Stimulated activated CD4-positive, alpha-beta T cell treated with anti-CD3 and anti-CD28 coated beads, Interleukin-1b, Interleukin-23, amount 100 ng/mL, for 24 hours (primary cell): ENCODE measurements at regions not wholly inside any gene's neighbourhood (a gene's known extent, or its start where the extent isn't known, plus 50 kb on each side); places are given as distances from the start of the nearest gene placed in this dataset.

Source experiments
- DNase-seq, 4 experiments: peaks; one replicate each; pipeline ENCODE4 v3.0.0-alpha.2; 2020; ENCODE audit warnings: low read depth in 4 of 4, low spot score in 1 of 4

- no peak for DNase-seq
Measured at GRCh38 chr10:3016016-3016415, 51.3 kb upstream of the PFKP start.

GRCh38 chr10:3014968-3015367 lies 52.4 kb upstream of the PFKP start:
- DNase-seq = no peak

DNA sequence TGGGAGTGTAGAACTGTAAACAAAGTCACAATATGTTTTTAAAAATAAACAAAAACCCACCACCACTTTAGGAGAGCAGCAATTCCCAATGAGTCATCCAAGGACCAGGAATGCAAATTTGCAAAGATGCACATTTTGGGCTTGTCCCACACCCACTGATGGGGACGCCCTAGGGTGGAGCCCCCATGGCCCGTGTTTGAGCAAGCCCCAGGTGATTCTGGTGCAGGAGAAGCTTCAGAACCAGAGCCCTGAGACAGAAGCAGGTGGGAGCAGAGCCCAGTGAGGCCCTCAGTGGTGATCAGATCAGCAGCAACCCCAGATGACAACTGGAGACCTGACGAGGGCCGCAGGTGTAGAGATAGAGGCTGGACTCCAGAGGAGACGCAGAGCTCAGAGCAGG lies 55.1 kb upstream of the PFKP start:
- DNase-seq = no peak

GRCh38 chr10:3010816-3011460 lies 56.4 kb upstream of the PFKP start:
- DNase-seq = no peak

- DNase-seq = no peak
Measured at GRCh38 chr10:3010334-3010733, 57.0 kb upstream of the PFKP start.

DNA sequence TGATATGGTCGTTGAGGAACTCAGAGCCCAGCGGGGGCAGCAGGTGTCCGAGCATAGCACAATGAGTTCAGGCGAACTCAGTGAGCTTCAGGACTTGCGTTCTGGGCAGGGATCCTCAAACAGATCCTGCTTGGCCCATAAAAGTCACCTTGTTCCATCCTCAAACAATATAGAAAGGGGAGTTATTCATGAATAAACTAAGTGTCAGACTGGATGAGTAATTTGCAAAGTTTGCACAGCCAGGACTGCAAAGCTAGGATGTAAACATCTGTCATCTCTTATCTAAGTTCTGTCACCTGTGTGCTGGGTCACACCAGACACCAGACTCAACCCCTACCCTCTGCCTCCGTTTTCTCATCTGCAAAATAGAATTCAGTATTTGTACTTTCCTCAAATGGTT lies 58.0 kb upstream of the PFKP start:
- DNase-seq = no peak

- no peak for DNase-seq
Measured at GRCh38 chr10:3008518-3009195, 58.7 kb upstream of the PFKP start.

DNA sequence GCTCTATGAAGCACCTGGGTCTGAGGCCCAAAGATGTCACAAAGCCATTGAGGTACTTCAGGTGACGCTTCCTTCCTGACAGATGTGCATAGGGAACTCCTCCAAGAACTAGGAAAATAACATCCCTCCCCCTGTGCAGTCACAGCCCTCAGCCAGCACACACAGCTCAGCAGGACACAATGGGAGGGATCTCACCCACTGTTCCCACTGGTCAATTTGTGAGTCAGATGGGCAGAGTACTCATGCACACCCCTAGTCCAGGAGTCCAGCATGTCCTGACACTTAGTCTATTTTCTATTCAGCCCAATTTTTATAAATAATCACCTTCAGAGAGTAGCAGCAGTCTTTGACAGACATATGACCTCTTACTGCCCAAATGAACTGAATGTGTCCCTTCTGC lies 60.7 kb upstream of the PFKP start:
- no peak for DNase-seq

GRCh38 chr10:3006093-3006492 lies 61.3 kb upstream of the PFKP start:
- no peak for DNase-seq

DNA sequence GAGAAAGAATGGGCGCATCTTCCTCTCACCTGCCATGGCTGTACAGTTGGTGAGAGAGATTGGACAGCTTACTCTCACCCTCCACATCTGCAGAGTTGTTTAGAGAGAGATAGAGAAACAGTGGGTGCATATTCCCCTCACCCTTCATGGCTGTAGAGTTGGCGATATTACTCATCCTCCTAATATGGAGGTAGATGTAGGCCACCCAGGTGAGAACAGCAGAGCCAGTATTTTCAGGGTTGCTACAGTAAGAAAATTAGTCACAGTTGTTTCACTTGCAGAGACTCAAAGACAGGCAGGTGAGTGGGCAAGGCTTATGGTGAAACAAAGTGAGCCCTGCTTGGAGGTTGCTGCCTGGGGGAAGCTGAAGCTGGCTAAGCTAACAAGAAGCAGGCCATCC lies 65.0 kb upstream of the PFKP start:
- DNase-seq = no peak

GRCh38 chr10:3000048-3000447 lies 67.3 kb upstream of the PFKP start:
- DNase-seq = no peak

- no peak for DNase-seq
Measured at GRCh38 chr10:2994221-2994961, 73.0 kb upstream of the PFKP start.

DNA sequence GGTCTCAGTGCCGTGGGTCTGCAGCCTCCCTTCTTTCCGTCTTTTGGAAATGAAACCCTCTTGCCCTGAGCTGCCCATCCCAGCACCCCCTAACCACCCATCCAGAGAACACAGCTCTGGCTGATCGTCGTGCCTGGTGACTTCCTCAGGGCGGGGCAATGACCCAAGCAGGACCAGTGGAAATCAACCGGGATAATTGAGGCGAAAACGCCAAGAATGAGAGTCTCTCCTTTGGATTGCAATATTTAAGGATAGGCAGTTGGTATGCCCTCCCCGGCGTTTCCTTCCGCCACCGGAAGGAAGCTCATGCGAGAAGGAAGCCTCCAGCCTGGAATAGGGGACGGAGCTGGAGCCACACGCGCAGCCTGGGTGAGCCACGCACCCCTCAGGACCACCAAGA lies 73.7 kb upstream of the PFKP start:
- DNase-seq = no peak

DNA sequence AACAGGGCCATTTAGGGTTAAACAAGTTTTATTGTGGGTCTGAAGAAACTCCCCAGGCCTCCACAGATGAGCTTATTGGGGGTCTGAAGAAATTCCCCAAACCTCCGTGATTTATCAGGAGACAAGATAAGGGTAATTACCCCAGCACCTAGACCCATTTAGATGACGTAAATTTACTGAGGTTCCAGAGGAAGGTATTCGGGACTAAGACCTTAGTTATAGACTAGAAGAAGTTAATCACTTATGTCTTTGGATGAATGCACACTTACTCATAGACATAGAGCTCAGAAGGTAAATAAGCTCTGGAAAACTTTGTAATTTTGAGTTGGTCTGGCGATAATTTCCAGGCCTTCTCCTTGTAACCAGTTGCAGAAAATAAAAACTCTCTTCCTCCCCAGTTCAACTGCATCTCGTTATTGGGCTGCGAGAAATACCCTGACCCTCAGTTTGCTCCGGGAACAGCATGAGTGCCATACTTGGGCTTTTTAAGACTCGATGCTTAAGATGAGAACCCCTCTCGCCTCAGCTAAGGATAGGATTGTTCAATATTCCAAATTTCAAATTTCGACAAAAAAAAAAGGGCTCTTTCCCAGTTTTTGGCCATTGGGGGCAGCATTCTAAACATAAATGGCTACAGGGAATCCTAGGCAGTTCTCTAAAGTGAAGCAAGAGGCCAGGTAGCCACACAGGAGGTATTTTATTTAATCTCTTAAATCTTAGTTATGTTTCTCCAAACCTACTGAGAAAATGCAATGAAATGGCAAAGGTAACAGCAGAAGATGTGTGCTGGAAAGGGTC lies 74.7 kb upstream of the PFKP start:
- no peak for DNase-seq

GRCh38 chr10:2990764-2991163 lies 76.6 kb upstream of the PFKP start:
- DNase-seq = no peak

DNA sequence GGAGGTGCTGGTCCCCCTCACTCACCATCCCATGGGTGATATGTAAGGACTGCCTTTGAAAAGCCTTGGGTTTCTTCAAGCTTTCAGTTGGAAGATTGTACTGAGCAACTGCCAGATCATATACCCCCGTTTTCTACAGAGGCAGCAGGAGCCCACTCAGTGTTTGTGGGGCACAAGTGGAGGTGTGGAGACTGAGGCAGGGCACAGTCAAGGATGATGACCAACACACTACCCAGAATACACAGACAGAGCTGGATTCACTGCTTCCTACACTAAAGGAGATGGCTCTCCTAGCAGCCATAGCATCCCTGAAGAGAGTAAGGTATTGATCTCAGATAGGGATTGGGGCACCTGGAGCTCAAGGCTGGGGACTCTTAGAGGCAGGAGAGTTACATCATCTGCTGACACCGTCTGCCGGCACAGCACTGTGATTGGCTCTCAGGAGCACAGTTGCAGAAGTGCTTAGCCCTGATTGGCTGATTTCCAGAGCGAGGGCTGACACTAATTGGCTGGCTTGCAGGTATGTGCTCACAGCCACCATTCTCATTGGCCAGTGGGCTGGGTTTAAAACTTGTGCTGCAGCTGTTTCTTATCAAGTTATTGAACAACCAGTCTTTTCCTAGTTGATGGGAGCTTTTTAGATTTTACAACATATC lies 77.9 kb upstream of the PFKP start:
- DNase-seq = no peak

GRCh38 chr10:2987185-2987768 lies 80.1 kb upstream of the PFKP start:
- no peak for DNase-seq

- DNase-seq = no peak
Measured at GRCh38 chr10:2986391-2986801, 81.0 kb upstream of the PFKP start.

DNA sequence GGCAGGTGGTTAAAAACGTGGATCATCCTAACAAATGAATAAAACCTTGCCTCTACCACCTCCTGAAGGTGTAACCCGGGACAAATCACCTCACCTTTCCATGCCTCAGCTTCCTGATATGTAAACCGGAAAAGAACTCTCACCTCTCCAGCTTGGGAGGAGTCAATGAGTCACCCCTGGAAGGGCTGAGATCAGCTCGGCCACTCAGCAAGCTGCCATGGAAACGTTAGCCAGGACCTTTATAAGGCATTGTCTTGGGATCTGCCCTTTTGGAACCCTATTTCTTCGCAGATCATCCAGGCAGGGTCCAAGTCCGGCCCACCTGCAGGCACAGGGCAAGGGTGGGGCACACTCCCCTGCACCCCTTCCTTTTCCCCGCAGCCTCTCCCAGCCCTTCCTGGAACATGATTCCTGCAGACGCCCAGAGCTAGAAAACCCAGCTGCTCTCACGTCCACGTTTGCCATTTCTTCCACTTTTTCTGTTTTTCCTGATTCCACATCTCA lies 81.6 kb upstream of the PFKP start:
- DNase-seq = no peak

DNA sequence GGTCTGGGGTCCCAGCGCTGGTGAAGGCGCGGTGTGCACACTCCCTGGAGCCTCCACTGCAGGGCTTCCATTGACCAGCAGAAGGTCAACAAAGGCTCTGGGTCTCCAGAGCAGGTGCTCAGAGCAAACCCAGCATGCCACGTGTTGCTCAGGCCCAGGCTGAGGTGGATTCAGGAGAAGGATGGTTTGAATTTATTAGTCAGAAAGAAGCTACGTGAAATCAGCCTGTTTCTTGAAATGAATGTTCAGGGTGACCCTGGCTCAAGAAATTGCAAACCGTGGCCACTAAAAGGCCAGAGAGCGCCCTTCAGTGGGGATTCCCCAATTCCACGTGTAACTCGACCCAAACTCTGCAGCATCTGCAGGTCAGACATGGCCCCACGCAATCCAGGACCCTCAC lies 82.7 kb upstream of the PFKP start:
- DNase-seq = no peak

DNA sequence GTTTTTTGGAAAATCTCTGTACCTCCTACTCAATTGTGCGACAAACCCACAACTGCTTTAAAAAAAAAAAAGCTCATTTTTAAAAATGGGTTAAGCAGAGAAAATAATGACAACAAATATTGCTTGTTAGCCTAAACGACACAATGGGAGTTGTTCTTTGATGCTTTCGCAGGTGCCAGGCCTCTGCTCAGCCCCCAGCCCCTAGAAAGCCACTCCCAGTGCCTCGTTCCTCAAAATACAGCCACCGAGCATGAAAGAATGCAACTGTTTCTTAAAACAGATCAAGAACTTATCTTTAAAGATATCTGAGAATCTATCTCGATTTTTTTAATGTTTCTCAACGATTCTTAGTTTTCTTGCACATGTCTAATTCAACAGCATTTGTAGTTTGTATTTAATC lies 85.2 kb upstream of the PFKP start:
- DNase-seq = no peak
